OCI-LY1 (cell line): ENCODE measurements at regions not wholly inside any gene's neighbourhood (a gene's known extent, or its start where the extent isn't known, plus 50 kb on each side); places are given as distances from the start of the nearest gene placed in this dataset.

Experiments
- EZH2 ChIP-seq: fragments of 200-600 bp; sonication (generic), shearing (Covaris generic); IDR thresholded peaks from 2 replicates; pipeline ENCODE4 v1.8.0; 2017; ENCODE audit warnings: borderline replicate concordance, mixed run types, mild to moderate bottlenecking, antibody characterized with exemption, low read length, moderate library complexity, mixed read lengths
- TF ChIP-seq, protein P1 (sequence below): fragments of 200-600 bp; sonication (generic), shearing (Covaris generic); IDR thresholded peaks from 2 replicates; pipeline ENCODE4 v1.5.1; 2017; ENCODE audit warnings: mild to moderate bottlenecking, antibody characterized with exemption, low read length, moderate library complexity, mixed read lengths

DNA sequence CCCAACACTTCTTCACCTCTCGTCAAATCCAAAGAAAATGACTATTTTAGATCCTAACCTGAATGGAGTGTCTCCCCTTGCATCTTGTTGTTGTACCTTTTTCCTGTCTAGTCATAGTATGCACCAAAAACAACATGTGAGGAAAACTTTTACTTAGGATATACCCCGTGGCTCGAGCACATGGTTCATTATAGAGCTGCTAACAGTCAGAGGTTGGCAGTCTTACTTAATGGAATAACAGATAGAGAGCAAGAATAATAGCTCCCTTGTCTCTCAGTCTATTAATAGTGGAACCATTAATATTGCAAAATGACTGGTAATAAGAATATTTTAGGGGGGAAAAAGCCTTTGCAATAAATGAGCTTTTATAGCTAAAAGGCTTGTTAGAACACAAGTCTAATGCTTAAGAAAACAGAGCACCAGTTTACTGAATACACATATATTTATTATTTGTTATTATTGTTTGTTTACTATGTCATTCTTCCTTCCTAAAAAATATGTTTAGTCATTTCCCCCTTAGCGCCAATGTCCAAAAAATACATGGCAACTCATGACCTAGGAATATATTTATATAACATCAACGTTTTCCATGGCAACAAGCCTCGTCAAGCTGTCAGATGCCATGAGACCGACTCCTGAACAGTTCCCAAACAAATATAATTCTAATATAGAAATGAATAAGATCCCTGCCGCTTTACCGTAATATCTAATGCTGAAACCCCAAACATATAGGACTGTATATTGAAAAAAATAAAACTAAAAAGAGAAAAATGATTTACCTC is 592.4 kb downstream of the SOX5 start:
- no peak for TF ChIP-seq EZH2
- TF ChIP-seq, protein P1, sequence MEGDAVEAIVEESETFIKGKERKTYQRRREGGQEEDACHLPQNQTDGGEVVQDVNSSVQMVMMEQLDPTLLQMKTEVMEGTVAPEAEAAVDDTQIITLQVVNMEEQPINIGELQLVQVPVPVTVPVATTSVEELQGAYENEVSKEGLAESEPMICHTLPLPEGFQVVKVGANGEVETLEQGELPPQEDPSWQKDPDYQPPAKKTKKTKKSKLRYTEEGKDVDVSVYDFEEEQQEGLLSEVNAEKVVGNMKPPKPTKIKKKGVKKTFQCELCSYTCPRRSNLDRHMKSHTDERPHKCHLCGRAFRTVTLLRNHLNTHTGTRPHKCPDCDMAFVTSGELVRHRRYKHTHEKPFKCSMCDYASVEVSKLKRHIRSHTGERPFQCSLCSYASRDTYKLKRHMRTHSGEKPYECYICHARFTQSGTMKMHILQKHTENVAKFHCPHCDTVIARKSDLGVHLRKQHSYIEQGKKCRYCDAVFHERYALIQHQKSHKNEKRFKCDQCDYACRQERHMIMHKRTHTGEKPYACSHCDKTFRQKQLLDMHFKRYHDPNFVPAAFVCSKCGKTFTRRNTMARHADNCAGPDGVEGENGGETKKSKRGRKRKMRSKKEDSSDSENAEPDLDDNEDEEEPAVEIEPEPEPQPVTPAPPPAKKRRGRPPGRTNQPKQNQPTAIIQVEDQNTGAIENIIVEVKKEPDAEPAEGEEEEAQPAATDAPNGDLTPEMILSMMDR: no peak
